Vagina (tissue), 2 donors: ENCODE measurements at regions not wholly inside any gene's neighbourhood (a gene's known extent, or its start where the extent isn't known, plus 50 kb on each side); places are given as distances from the start of the nearest gene placed in this dataset.

Source experiments
- POLR2A ChIP-seq, 2 donors: fragments of 450-650 bp; IDR thresholded peaks; one replicate each; pipeline ENCODE4 v1.6.1; 2017; ENCODE audit warnings: antibody characterized with exemption in 2 of 2, mild to moderate bottlenecking in 2 of 2, moderate library complexity in 2 of 2
- TF ChIP-seq, protein P1 (sequence below), 3 experiments: fragments of 450-650 bp in 2 of 3; fragments of 200-600 bp in 1 of 3; sonication (generic) in 1 of 3; IDR thresholded peaks; one replicate each; pipeline ENCODE4 v1.5.1; 2017 to 2019; ENCODE audit warnings: antibody characterized with exemption in 3 of 3, mild to moderate bottlenecking in 2 of 3, moderate library complexity in 2 of 3

DNA sequence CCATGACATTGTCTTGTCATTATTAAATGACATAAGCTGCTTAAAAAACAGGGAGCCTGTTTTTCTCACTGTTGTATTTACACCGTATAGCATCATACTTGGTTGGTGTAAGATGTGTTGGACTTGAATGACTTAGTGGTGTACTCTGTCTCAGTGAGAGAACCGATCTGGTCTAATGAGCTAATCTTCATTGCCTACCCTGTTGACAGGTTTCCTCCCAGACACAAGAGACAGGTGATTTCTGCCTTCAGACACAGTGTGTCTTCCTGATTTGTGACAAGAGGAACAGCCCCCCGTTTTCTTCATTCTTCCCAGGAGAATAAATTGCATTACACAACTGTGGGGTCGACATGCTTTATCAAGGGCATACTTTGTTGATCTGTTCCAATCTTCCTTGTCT is 137.2 kb upstream of the ID4 start:
- TF ChIP-seq POLR2A (IDR thresholded peaks at IDR 0.05) = no peak
- TF ChIP-seq, protein P1, sequence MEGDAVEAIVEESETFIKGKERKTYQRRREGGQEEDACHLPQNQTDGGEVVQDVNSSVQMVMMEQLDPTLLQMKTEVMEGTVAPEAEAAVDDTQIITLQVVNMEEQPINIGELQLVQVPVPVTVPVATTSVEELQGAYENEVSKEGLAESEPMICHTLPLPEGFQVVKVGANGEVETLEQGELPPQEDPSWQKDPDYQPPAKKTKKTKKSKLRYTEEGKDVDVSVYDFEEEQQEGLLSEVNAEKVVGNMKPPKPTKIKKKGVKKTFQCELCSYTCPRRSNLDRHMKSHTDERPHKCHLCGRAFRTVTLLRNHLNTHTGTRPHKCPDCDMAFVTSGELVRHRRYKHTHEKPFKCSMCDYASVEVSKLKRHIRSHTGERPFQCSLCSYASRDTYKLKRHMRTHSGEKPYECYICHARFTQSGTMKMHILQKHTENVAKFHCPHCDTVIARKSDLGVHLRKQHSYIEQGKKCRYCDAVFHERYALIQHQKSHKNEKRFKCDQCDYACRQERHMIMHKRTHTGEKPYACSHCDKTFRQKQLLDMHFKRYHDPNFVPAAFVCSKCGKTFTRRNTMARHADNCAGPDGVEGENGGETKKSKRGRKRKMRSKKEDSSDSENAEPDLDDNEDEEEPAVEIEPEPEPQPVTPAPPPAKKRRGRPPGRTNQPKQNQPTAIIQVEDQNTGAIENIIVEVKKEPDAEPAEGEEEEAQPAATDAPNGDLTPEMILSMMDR (IDR thresholded peaks at IDR 0.05) = no peak
